ENCODE measurements at regions not wholly inside any gene's neighbourhood (a gene's known extent, or its start where the extent isn't known, plus 50 kb on each side); places are given as distances from the start of the nearest gene placed in this dataset.
A peak's percentile ranks its signal among the peaks of the same experiment; 100 is the strongest.
"Not testable (repeated sequence)": the region's sequence is repeated elsewhere in the genome, so short reads cannot be mapped to it uniquely, and the experiment has no call there.

GRCh38 chr9:79469164-79469563 lies 102.6 kb upstream of the TLE4 start:
- no peak for DNase-seq (ENCODE audit: low spot score)

- no peak for DNase-seq (ENCODE audit: low spot score)
These were observed 100.8 kb upstream of the TLE4 start for GRCh38 chr9:79470954-79471353.

- peak; percentile 66 for DNase-seq (ENCODE audit: low spot score)
These were observed 99.9 kb upstream of the TLE4 start for GRCh38 chr9:79471580-79472543.

GRCh38 chr9:79473704-79474103 lies 98.1 kb upstream of the TLE4 start:
- no peak for DNase-seq (ENCODE audit: low spot score)

- no peak for DNase-seq (ENCODE audit: low spot score)
These were observed 94.4 kb upstream of the TLE4 start for GRCh38 chr9:79477241-79477840.

GRCh38 chr9:79477955-79478771 lies 93.6 kb upstream of the TLE4 start:
- DNase-seq (ENCODE audit: low spot score): no peak

DNA sequence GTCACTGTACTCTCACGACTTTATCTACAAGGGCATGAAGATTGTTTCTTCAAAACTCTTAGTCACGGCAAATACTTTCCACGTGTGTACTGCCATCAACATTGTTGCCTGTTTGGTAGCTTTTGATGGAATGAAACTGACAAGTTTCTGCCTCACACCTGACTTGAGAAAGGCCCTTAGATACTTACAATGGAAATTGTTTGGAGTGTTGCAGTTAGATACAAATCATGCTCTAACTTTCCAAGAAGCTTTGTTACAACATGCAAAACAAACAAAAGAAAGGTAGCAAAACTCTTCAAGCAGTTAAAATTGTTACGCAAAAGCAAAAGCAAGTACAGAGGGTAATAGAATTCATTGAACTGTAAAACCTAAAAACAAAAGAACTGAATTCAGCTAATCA lies 91.1 kb upstream of the TLE4 start:
- DNase-seq (ENCODE audit: low spot score): no peak

DNA sequence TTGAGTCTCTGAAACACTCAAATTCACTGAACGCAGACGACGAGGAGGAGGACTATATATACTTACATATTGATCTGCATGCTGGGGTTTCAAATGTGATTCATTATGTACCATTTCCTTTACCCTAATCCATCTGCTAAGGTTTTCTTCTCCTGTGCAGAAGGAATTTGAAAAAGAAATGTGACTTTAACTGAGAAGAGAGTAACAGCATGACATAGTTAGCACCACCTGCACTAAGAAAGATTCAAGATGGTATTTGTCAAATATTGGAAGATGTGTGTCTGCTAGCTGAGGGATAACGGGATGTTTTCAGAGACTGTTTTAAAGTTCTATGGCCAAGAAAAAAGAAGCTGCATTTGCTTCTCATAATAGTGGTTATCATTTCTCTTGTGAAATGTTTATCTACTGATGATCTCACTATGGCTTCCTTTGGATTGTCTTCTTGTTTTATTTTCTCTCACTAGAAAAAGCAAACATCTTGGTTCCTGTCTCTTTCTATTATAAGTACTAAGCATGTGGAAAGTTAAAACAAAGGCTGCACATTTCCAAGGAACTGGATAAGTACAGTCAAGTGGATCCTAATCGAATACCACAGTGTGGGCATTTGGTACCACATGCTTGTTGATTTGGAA lies 89.8 kb upstream of the TLE4 start:
- DNase-seq (ENCODE audit: low spot score): no peak

DNA sequence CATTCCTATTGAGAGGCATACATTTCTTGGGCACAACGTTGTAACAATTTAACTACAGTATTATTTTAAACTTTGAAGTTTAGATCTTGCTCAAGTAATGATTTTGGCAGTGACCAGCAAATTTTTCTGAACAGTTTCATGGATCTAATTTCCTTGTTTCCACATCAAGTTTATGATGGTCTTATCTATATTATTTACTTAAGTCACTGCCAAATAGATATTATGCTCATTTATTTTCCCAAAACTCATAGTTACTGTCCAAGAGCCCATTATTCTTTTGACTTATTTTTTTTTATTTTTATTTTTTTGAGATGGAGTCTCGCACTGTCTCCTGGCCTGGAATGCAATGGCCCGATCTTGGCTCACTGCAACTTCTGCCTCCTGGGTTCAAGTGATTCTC lies 86.5 kb upstream of the TLE4 start:
- no peak for DNase-seq (ENCODE audit: low spot score)

DNA sequence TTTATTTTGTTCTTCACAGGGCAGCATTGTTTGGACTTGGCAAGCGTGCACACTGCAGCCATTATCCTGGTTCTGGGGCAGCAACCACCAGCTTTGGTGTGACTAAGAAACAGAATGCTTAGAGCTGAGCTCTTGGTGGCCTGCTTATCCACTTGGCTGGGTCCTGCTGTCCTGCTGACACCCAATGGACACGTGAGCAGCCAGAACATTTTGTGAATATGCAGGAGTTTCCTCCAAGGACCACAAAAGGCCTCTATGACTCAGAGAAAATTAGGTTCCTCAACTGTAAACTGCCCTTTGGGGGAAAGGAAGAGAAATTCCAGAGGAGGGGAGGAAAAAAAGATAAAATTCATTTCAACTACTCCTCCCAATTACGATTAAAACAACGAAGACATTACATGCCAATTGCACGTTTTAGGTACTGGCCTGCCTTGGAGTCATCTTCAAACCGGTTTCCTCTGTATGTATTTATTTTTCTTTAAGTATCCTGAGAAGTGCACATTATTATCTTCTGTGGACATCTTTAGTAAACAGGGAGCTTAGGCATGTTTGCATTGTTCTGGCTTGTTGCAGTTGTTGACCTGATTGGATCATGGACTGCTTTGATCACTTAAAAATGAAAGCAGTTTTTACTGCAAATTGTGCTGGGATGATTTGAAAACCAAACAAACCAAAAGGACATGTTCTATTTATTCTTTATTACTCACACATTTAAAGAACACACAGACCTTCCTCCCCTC lies 82.3 kb upstream of the TLE4 start:
- no peak for DNase-seq (ENCODE audit: low spot score)

DNA sequence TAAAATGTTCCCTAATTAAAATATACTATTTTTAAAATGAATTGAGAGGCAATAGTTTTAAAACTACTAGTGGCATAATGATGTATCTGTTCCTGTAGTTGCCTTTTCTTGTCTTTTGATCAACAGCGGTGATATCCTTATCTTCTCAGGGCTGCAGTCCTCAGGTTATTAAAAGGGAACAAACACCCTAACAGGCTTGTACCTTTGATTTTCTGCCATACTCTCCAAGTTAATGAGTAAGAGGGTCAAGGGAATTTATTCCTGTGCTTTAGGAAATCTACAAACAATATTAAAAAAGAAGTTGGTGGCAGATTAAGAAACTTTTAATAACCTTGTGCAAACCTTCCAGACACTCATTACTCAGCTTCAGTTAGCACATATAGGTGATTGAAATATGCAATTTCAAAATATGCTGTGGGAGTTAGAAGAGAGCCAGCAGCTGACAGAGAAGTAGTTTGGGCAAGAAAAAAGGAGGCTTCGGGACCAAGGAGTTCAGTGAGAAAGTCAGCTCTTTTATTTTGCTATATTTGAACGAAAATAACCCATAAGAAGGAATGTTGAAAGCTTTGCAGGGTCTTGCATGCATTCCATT lies 81.0 kb upstream of the TLE4 start:
- DNase-seq (ENCODE audit: low spot score): no peak

- no peak for DNase-seq (ENCODE audit: low spot score)
These were observed 79.4 kb upstream of the TLE4 start for GRCh38 chr9:79492092-79493009.

GRCh38 chr9:79500196-79500864 lies 71.4 kb upstream of the TLE4 start:
- not testable (repeated sequence) for DNase-seq (ENCODE audit: low spot score)

GRCh38 chr9:79501546-79501945 lies 70.2 kb upstream of the TLE4 start:
- no peak for DNase-seq (ENCODE audit: low spot score)

DNA sequence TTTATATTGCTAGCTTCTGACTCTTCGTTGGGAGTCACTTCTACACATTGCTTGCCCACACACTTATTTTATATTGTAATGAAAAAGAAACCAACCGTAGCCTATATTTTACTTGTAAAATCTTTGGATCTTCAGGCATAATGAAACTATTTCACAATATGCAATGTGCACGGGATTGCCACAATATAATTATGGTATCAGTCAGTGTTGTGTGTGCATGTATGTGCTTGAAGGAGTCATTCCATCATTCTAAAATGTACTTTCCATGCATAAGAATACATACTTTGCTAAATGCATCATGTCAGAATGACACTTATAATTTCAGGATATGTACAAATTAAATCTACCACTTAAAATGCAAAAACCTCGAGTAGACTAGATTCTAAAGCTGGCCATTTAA lies 64.0 kb upstream of the TLE4 start:
- DNase-seq (ENCODE audit: low spot score): no peak

- DNase-seq (ENCODE audit: low spot score): no peak
These were observed 59.5 kb upstream of the TLE4 start for GRCh38 chr9:79512251-79512650.

Measured in left forelimb (tissue), 1 donor.